Fibroblast of lung (primary cell): ENCODE measurements at regions not wholly inside any gene's neighbourhood (a gene's known extent, or its start where the extent isn't known, plus 50 kb on each side); places are given as distances from the start of the nearest gene placed in this dataset.

ENCODE experiments used
- CTCF ChIP-seq, 2 donors: IDR thresholded peaks in 1 of 2; conservative IDR thresholded peaks in 1 of 2; 1 replicate in 1 of 2; 2 replicates in 1 of 2; pipeline ENCODE4 v1.5.1; 2011 to 2012; ENCODE audit warnings: low read length in 2 of 2, control low read depth in 1 of 2, inconsistent platforms in 1 of 2, low read depth in 1 of 2, mild to moderate bottlenecking in 1 of 2
- EZH2 ChIP-seq: IDR thresholded peaks from 2 replicates; pipeline ENCODE4 v1.5.1; 2012; ENCODE audit warnings: low read length, control low read depth, mild to moderate bottlenecking; ENCODE audit errors: missing control alignments

GRCh38 chr7:41104631-41105030 is 598.3 kb downstream of the INHBA start:
- TF ChIP-seq CTCF (conservative IDR thresholded peaks at IDR 0.05 in 1 of 2, IDR thresholded peaks at IDR 0.05 in 1 of 2; ENCODE audit: low read depth in 1 of 2, low read length in 2 of 2) (no peak), EZH2 (no peak)
